Stomach (tissue), 4 donors: ENCODE measurements at regions not wholly inside any gene's neighbourhood (a gene's known extent, or its start where the extent isn't known, plus 50 kb on each side); places are given as distances from the start of the nearest gene placed in this dataset.

Source experiments
- EP300 ChIP-seq: sonication (generic); formaldehyde crosslinking; IDR thresholded peaks from one replicate; pipeline ENCODE4 v1.6.1; 2017; ENCODE audit warnings: antibody characterized with exemption
- POLR2A ChIP-seq, 4 donors: fragments of 450-650 bp; IDR thresholded peaks; one replicate each; pipeline ENCODE4 v1.6.1; 2016; ENCODE audit warnings: antibody characterized with exemption in 4 of 4, control low read depth in 2 of 4, mild to moderate bottlenecking in 1 of 4, moderate library complexity in 1 of 4
- POLR2AphosphoS5 ChIP-seq, 3 donors: sonication (generic); formaldehyde crosslinking; IDR thresholded peaks; one replicate each; pipeline ENCODE4 v1.6.1; 2016; ENCODE audit warnings: antibody characterized with exemption in 3 of 3
- TF ChIP-seq, protein P1 (sequence below), 7 experiments: fragments of 450-650 bp in 4 of 7; fragments of 200-600 bp in 3 of 7; sonication (generic) in 3 of 7; IDR thresholded peaks; one replicate each; pipeline ENCODE4 v1.5.1; 2016 to 2019; ENCODE audit warnings: antibody characterized with exemption in 7 of 7, control low read depth in 2 of 7, mild to moderate bottlenecking in 1 of 7

DNA sequence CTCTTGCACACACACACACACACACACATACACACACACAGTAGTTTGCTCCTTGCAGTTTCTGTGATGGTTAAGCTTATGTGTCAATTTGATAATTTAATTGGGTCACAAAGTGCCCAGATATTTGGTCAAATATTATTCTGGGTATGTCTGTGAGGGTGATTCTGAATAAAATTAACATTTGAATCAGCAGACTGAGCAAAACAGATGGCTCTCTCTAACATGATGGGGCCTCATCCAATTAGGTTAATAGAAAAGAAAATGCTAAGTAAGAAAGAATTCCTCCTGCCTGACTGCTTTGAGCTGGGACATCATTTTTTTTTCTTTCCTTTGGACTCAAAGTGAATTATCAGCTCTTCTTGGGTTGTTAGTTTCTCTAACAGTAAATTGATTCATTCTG is 191.2 kb upstream of the INTU start:
- TF ChIP-seq, protein P1, sequence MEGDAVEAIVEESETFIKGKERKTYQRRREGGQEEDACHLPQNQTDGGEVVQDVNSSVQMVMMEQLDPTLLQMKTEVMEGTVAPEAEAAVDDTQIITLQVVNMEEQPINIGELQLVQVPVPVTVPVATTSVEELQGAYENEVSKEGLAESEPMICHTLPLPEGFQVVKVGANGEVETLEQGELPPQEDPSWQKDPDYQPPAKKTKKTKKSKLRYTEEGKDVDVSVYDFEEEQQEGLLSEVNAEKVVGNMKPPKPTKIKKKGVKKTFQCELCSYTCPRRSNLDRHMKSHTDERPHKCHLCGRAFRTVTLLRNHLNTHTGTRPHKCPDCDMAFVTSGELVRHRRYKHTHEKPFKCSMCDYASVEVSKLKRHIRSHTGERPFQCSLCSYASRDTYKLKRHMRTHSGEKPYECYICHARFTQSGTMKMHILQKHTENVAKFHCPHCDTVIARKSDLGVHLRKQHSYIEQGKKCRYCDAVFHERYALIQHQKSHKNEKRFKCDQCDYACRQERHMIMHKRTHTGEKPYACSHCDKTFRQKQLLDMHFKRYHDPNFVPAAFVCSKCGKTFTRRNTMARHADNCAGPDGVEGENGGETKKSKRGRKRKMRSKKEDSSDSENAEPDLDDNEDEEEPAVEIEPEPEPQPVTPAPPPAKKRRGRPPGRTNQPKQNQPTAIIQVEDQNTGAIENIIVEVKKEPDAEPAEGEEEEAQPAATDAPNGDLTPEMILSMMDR (IDR thresholded peaks at IDR 0.05), result no peak
- TF ChIP-seq POLR2A (IDR thresholded peaks at IDR 0.05), result no peak
- no peak for TF ChIP-seq POLR2AphosphoS5 (IDR thresholded peaks at IDR 0.05)
- no peak for TF ChIP-seq EP300
